ENCODE measurements at regions not wholly inside any gene's neighbourhood (a gene's known extent, or its start where the extent isn't known, plus 50 kb on each side); places are given as distances from the start of the nearest gene placed in this dataset.

DNA sequence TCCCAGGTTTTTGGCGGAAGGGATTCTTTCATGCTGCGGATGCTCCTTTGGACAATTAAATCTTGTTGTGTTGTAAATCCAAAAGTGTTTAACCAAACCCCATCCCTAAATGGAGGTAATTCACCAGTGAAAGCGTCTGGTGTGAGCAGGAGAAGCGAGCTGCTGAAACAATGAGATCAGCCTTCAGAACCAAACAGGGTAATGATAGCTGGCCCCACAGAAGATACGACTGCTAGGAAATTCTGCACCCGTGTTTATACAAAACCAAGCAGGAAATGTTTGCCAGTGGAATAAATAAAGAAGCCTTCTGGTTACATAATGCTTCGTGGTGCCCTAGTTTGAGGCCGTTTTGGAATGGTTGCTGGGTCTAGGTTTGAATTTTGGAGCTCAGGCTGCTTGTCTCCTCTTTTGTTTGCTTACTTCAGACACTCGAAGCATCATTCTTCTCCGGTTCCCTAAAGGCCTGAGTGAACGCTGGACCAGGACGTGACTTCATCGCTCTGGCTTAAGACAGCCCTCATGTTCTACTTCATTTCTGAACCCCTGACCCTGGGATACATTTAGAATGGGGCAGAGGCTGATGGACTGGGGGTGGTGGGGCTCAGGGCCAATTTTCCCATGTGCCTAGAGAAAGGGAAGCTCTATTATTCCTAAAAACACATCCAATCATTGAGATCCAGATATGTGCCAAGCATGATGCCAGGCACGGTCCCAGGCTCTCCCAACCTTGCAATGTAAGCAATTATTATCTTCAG is 61.6 kb upstream of the JAG1 start:
- TF ChIP-seq, protein P1, sequence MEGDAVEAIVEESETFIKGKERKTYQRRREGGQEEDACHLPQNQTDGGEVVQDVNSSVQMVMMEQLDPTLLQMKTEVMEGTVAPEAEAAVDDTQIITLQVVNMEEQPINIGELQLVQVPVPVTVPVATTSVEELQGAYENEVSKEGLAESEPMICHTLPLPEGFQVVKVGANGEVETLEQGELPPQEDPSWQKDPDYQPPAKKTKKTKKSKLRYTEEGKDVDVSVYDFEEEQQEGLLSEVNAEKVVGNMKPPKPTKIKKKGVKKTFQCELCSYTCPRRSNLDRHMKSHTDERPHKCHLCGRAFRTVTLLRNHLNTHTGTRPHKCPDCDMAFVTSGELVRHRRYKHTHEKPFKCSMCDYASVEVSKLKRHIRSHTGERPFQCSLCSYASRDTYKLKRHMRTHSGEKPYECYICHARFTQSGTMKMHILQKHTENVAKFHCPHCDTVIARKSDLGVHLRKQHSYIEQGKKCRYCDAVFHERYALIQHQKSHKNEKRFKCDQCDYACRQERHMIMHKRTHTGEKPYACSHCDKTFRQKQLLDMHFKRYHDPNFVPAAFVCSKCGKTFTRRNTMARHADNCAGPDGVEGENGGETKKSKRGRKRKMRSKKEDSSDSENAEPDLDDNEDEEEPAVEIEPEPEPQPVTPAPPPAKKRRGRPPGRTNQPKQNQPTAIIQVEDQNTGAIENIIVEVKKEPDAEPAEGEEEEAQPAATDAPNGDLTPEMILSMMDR (IDR thresholded peaks at IDR 0.05; ENCODE audit: low read depth, low read length) = no peak
- TF ChIP-seq EZH2phosphoT487 (IDR thresholded peaks at IDR 0.05; ENCODE audit: low read depth) = no peak

Data from OCI-LY3 (cell line).